ENCODE measurements at regions not wholly inside any gene's neighbourhood (a gene's known extent, or its start where the extent isn't known, plus 50 kb on each side); places are given as distances from the start of the nearest gene placed in this dataset.

DNA sequence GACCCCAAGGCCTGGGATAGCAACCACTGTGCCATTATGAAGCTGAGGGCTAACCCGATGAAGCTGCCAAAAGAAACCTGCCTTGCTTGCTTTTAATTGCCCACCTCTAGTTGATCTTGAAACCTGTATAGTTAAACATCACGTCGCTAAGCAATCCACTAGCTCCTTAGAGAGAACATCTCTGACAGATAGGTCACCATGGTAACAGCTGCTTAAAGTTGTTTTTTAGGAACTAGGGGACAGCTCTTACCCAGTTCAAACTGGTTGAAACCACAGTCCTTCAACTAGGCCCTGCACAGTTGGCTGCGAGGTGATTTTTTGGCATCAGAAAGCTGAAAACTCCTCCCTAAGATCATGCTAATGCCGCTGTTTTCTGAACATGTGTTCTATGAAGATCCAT is 135.7 kb downstream of the EBLN2 start (continued):
- TF ChIP-seq RNF2 (IDR thresholded peaks at IDR 0.05; ENCODE audit: borderline replicate concordance, low read depth, low read length, missing control alignments, poor library complexity, severe bottlenecking) = no peak
- TF ChIP-seq SP1 (IDR thresholded peaks at IDR 0.05; ENCODE audit: low read depth, low read length) = no peak
- TF ChIP-seq TAF1 (IDR thresholded peaks at IDR 0.05; ENCODE audit: low read depth, low read length) = no peak
